H9 (cell line): ENCODE measurements at regions not wholly inside any gene's neighbourhood (a gene's known extent, or its start where the extent isn't known, plus 50 kb on each side); places are given as distances from the start of the nearest gene placed in this dataset.

Experiments
- DNase-seq: peaks from one replicate; pipeline ENCODE4 v3.0.0-alpha.2; 2017
- H2AFZ ChIP-seq: one replicate; pipeline ENCODE4 v1.6.1; 2013; ENCODE audit warnings: mild to moderate bottlenecking, low read length, control low read depth, moderate library complexity
- H2AK5ac ChIP-seq: 2 replicates; pipeline ENCODE4 v1.6.1; 2013; ENCODE audit warnings: low read length, control low read depth, mixed read lengths; ENCODE audit not compliant: insufficient read length
- H2BK120ac ChIP-seq: one replicate; pipeline ENCODE4 v1.6.1; 2013; ENCODE audit warnings: low read depth, mild to moderate bottlenecking, low read length, control low read depth, inconsistent platforms; ENCODE audit not compliant: poor library complexity, severe bottlenecking
- H2BK12ac ChIP-seq: 2 replicates; pipeline ENCODE4 v1.6.1; 2013; ENCODE audit warnings: low read length, control low read depth, mixed read lengths, low read depth; ENCODE audit not compliant: insufficient read length
- H2BK15ac ChIP-seq: 2 replicates; pipeline ENCODE4 v1.6.1; 2013; ENCODE audit warnings: low read depth, low read length, control low read depth
- H2BK20ac ChIP-seq: one replicate; pipeline ENCODE4 v1.6.1; 2013; ENCODE audit warnings: low read depth, mild to moderate bottlenecking, low read length, control low read depth, inconsistent platforms; ENCODE audit not compliant: poor library complexity, severe bottlenecking
- H2BK5ac ChIP-seq: 2 replicates; pipeline ENCODE4 v1.6.1; 2013; ENCODE audit warnings: low read length, control low read depth, mixed read lengths; ENCODE audit not compliant: insufficient read length
- H3K14ac ChIP-seq: 2 replicates; pipeline ENCODE4 v1.6.1; 2013; ENCODE audit warnings: low read length, control low read depth; ENCODE audit not compliant: insufficient read depth
- H3K18ac ChIP-seq: 2 replicates; pipeline ENCODE4 v1.6.1; 2013; ENCODE audit warnings: low read depth, mild to moderate bottlenecking, mixed read lengths, low read length, control low read depth; ENCODE audit not compliant: insufficient read length
- H3K23ac ChIP-seq: 2 replicates; pipeline ENCODE4 v1.6.1; 2013; ENCODE audit warnings: low read length, control low read depth, mixed read lengths, low read depth; ENCODE audit not compliant: insufficient read length
- H3K23me2 ChIP-seq: 2 replicates; pipeline ENCODE4 v1.6.1; 2013; ENCODE audit warnings: low read depth, mild to moderate bottlenecking, mixed read lengths, low read length, control low read depth; ENCODE audit not compliant: insufficient read length, poor library complexity, severe bottlenecking
- H3K27ac ChIP-seq: 2 replicates; pipeline ENCODE4 v1.5.1; 2013; ENCODE audit warnings: low read length, control low read depth, mixed read lengths, low read depth; ENCODE audit not compliant: insufficient read length
- H3K27me3 ChIP-seq: 2 replicates; pipeline ENCODE4 v1.6.1; 2013; ENCODE audit warnings: low read length, control low read depth, inconsistent platforms; ENCODE audit not compliant: insufficient read depth
- H3K4ac ChIP-seq: 2 replicates; pipeline ENCODE4 v1.6.1; 2013; ENCODE audit warnings: low read depth, mild to moderate bottlenecking, control low read depth, inconsistent platforms, low read length, moderate library complexity
- H3K4me1 ChIP-seq: 2 replicates; pipeline ENCODE4 v1.6.1; 2013; ENCODE audit warnings: low read length, control low read depth, inconsistent platforms; ENCODE audit not compliant: insufficient read depth
- H3K4me2 ChIP-seq: 2 replicates; pipeline ENCODE4 v1.6.1; 2013; ENCODE audit warnings: low read length, control low read depth, mixed read lengths; ENCODE audit not compliant: insufficient read length, insufficient read depth
- H3K56ac ChIP-seq: 2 replicates; pipeline ENCODE4 v1.6.1; 2013; ENCODE audit warnings: low read depth, mild to moderate bottlenecking, mixed read lengths, low read length, control low read depth; ENCODE audit not compliant: insufficient read length
- H3K79me1 ChIP-seq: 2 replicates; pipeline ENCODE4 v1.6.1; 2013; ENCODE audit warnings: low read depth, mild to moderate bottlenecking, moderate library complexity, low read length, control low read depth, inconsistent platforms; ENCODE audit not compliant: insufficient read depth, poor library complexity, severe bottlenecking
- H3K79me2 ChIP-seq: 2 replicates; pipeline ENCODE4 v1.6.1; 2013; ENCODE audit warnings: low read length, control low read depth, inconsistent platforms; ENCODE audit not compliant: insufficient read depth
- H3K9ac ChIP-seq: 2 replicates; pipeline ENCODE4 v1.6.1; 2013; ENCODE audit warnings: low read length, control low read depth, mixed read lengths; ENCODE audit not compliant: insufficient read length; ENCODE audit errors: extremely low read depth
- H3K9me3 ChIP-seq: one replicate; pipeline ENCODE4 v1.6.1; 2013; ENCODE audit warnings: low read depth, low read length, inconsistent platforms; ENCODE audit not compliant: control insufficient read depth
- H3T11ph ChIP-seq: one replicate; pipeline ENCODE4 v1.6.1; 2013; ENCODE audit warnings: mild to moderate bottlenecking, low read length, control low read depth, inconsistent platforms
- H4K20me1 ChIP-seq: one replicate; pipeline ENCODE4 v1.6.1; 2013; ENCODE audit not compliant: control insufficient read depth, insufficient read length, insufficient read depth
- H4K5ac ChIP-seq: 2 replicates; pipeline ENCODE4 v1.6.1; 2013; ENCODE audit warnings: low read depth, mild to moderate bottlenecking, mixed read lengths, low read length, control low read depth; ENCODE audit not compliant: insufficient read length
- H4K8ac ChIP-seq: replicated peaks from 2 replicates; pipeline ENCODE4 v1.6.1; 2013; ENCODE audit warnings: low read length, control low read depth, mixed read lengths, low read depth; ENCODE audit not compliant: insufficient read length
- H4K91ac ChIP-seq: 2 replicates; pipeline ENCODE4 v1.6.1; 2013; ENCODE audit warnings: low read depth, mild to moderate bottlenecking, moderate library complexity, mixed read lengths, low read length, control low read depth; ENCODE audit not compliant: insufficient read length
- H3K27ac Mint-ChIP-seq, 3 experiments: 2 replicates in 2 of 3; 3 replicates in 1 of 3; pipeline ENCODE4 v1.8.0; 2020 to 2021; ENCODE audit warnings: mixed read lengths in 3 of 3, mild to moderate bottlenecking in 1 of 3, moderate library complexity in 1 of 3
- H3K27me3 Mint-ChIP-seq: 2 replicates; pipeline ENCODE4 v1.8.0; 2021; ENCODE audit warnings: low read depth, mild to moderate bottlenecking, moderate library complexity, mixed read lengths
- H3K36me3 Mint-ChIP-seq, 3 experiments: 2 replicates in 2 of 3; 3 replicates in 1 of 3; pipeline ENCODE4 v1.8.0; 2020 to 2021; ENCODE audit warnings: low read depth in 3 of 3, mixed read lengths in 3 of 3; ENCODE audit not compliant: insufficient read depth in 1 of 3
- H3K4me1 Mint-ChIP-seq, 2 experiments: 2 replicates each; pipeline ENCODE4 v1.8.0; 2020; ENCODE audit warnings: mixed read lengths in 2 of 2
- H3K4me3 Mint-ChIP-seq, 2 experiments: 2 replicates in 1 of 2; 3 replicates in 1 of 2; pipeline ENCODE4 v1.8.0; 2020 to 2021; ENCODE audit warnings: mild to moderate bottlenecking in 2 of 2, mixed read lengths in 2 of 2, moderate library complexity in 1 of 2
- H3K9me3 Mint-ChIP-seq, 2 experiments: 2 replicates in 1 of 2; 3 replicates in 1 of 2; pipeline ENCODE4 v1.8.0; 2020; ENCODE audit warnings: mild to moderate bottlenecking in 2 of 2, mixed read lengths in 2 of 2, moderate library complexity in 1 of 2
- WGBS: extraction: QIAGEN DNeasy Blood & Tissue Kit; methylation state at CpG from one replicate; pipeline ENCODE4 v1.1.7; 2013; ENCODE audit warnings: missing lambda C conversion rate, low lambda C conversion rate, mixed read lengths; ENCODE audit not compliant: insufficient read length; ENCODE audit errors: extremely low coverage; 5-methylcytosine and 5-hydroxymethylcytosine counted together
- TF ChIP-seq, protein P1 (sequence below): fragments of 200-600 bp; sonication (generic); conservative IDR thresholded peaks from 3 replicates; pipeline ENCODE4 v1.8.0; 2021; ENCODE audit warnings: antibody characterized with exemption, mild to moderate bottlenecking

GRCh38 chr7:16223963-16224707 is 197.2 kb downstream of the CRPPA start:
- Histone ChIP-seq H2BK15ac (no peak overlapping the region), H4K8ac (no peak overlapping the region), H2BK5ac (no peak overlapping the region), H3K4ac (no peak overlapping the region), H2BK12ac (no peak overlapping the region), H2AK5ac (no peak overlapping the region), H4K91ac (no peak overlapping the region), H3K27me3 (no peaks in the 10 kb centered on the region), H3K9ac (no peak overlapping the region), H3K4me1 (no peaks in the 10 kb centered on the region), H3K27ac (no peak overlapping the region), H3K79me2 (no peaks in the 10 kb centered on the region), H3K14ac (no peak overlapping the region), H2BK120ac (no peak overlapping the region), H3K9me3 (no peaks in the 10 kb centered on the region), H3T11ph (no peak overlapping the region), H3K23me2 (no peaks in the 10 kb centered on the region), H3K23ac (no peak overlapping the region), H3K18ac (no peak overlapping the region), H3K4me2 (no peak overlapping the region), H3K79me1 (no peaks in the 10 kb centered on the region), H2BK20ac (no peak overlapping the region), H4K5ac (no peak overlapping the region), H3K56ac (no peak overlapping the region), H4K20me1 (no peaks in the 10 kb centered on the region), H2AFZ (no peak overlapping the region)
- H3K4me3 Mint-ChIP-seq, result no peak overlapping the region
- peaks cover 0 to 2% of the 10 kb centered on the region in 2 experiments; a peak in 1 of 5 replicates for H3K9me3 Mint-ChIP-seq
- DNase-seq, result no peak
- H3K27ac Mint-ChIP-seq, result no peak overlapping the region
- no CpG with 5 or more reads among the region's 8 CpGs for WGBS
- TF ChIP-seq, protein P1, sequence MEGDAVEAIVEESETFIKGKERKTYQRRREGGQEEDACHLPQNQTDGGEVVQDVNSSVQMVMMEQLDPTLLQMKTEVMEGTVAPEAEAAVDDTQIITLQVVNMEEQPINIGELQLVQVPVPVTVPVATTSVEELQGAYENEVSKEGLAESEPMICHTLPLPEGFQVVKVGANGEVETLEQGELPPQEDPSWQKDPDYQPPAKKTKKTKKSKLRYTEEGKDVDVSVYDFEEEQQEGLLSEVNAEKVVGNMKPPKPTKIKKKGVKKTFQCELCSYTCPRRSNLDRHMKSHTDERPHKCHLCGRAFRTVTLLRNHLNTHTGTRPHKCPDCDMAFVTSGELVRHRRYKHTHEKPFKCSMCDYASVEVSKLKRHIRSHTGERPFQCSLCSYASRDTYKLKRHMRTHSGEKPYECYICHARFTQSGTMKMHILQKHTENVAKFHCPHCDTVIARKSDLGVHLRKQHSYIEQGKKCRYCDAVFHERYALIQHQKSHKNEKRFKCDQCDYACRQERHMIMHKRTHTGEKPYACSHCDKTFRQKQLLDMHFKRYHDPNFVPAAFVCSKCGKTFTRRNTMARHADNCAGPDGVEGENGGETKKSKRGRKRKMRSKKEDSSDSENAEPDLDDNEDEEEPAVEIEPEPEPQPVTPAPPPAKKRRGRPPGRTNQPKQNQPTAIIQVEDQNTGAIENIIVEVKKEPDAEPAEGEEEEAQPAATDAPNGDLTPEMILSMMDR, result no peak
- no peaks in the 10 kb centered on the region for H3K27me3 Mint-ChIP-seq
- H3K36me3 Mint-ChIP-seq, result 0 out of 7 replicates have a peak, but pooled peaks cover 0 to 2% (median 0%) of the 10 kb centered on the region in 3 experiments
- H3K4me1 Mint-ChIP-seq, result no peaks in the 10 kb centered on the region
